GM23338 (cell line): ENCODE measurements at regions not wholly inside any gene's neighbourhood (a gene's known extent, or its start where the extent isn't known, plus 50 kb on each side); places are given as distances from the start of the nearest gene placed in this dataset.

Experiments used
- ATAC-seq: fragments of 200-7000 bp; cut with Tn5 transposase; 3 replicates; pipeline ENCODE4 v1.9.1; 2020
- DNase-seq: peaks from one replicate; pipeline ENCODE4 v3.0.0-alpha.2; 2015; ENCODE audit warnings: low spot score
- H2AFZ ChIP-seq: fragments of 200-600 bp; sonication (generic); 2 replicates; pipeline ENCODE4 v1.8.0; 2016; ENCODE audit warnings: antibody characterized with exemption, mild to moderate bottlenecking, moderate library complexity
- H3F3A ChIP-seq: fragments of 200-600 bp; sonication (generic); replicated peaks from 2 replicates; pipeline ENCODE4 v1.8.0; 2017; ENCODE audit warnings: antibody characterized with exemption, mixed run types, low read depth
- H3K27ac ChIP-seq: fragments of 200-600 bp; sonication (generic); 2 replicates; pipeline ENCODE4 v1.6.1; 2016; ENCODE audit warnings: low read depth
- H3K27me3 ChIP-seq: fragments of 200-600 bp; sonication (generic); 2 replicates; pipeline ENCODE4 v1.8.0; 2016; ENCODE audit warnings: mild to moderate bottlenecking, mixed run types, moderate library complexity; ENCODE audit not compliant: insufficient read depth
- H3K36me3 ChIP-seq: fragments of 200-600 bp; sonication (generic); 2 replicates; pipeline ENCODE4 v1.8.0; 2016; ENCODE audit warnings: mild to moderate bottlenecking; ENCODE audit not compliant: insufficient read depth
- H3K4me1 ChIP-seq: fragments of 200-600 bp; sonication (generic); 2 replicates; pipeline ENCODE4 v1.8.0; 2016; ENCODE audit warnings: mild to moderate bottlenecking, moderate library complexity; ENCODE audit not compliant: insufficient read depth
- H3K4me2 ChIP-seq: fragments of 200-600 bp; sonication (generic); 2 replicates; pipeline ENCODE4 v1.7.1; 2017; ENCODE audit warnings: mixed run types
- H3K4me3 ChIP-seq: fragments of 200-600 bp; sonication (generic); 2 replicates; pipeline ENCODE4 v1.6.1; 2016; ENCODE audit warnings: mixed run types
- H3K79me2 ChIP-seq: fragments of 200-600 bp; sonication (generic); replicated peaks from 2 replicates; pipeline ENCODE4 v1.8.0; 2017; ENCODE audit warnings: mild to moderate bottlenecking; ENCODE audit not compliant: insufficient read depth
- H3K9me2 ChIP-seq: fragments of 200-600 bp; sonication (generic); 2 replicates; pipeline ENCODE4 v1.8.0; 2017; ENCODE audit not compliant: insufficient read depth
- H4K20me1 ChIP-seq: fragments of 200-600 bp; sonication (generic); replicated peaks from 2 replicates; pipeline ENCODE4 v1.8.0; 2017; ENCODE audit warnings: mild to moderate bottlenecking; ENCODE audit not compliant: insufficient read depth
- H3K27ac Mint-ChIP-seq: 2 replicates; pipeline ENCODE4 v1.8.0; 2020; ENCODE audit warnings: inconsistent platforms, mild to moderate bottlenecking, moderate library complexity, mixed read lengths
- H3K27me3 Mint-ChIP-seq: 3 replicates; pipeline ENCODE4 v1.8.0; 2022; ENCODE audit warnings: low read depth, mild to moderate bottlenecking, moderate library complexity, mixed read lengths, inconsistent platforms; ENCODE audit not compliant: insufficient read depth, poor library complexity
- H3K36me3 Mint-ChIP-seq: 3 replicates; pipeline ENCODE4 v1.8.0; 2021; ENCODE audit warnings: low read depth, mild to moderate bottlenecking, inconsistent platforms, moderate library complexity, mixed read lengths
- H3K4me1 Mint-ChIP-seq: 3 replicates; pipeline ENCODE4 v1.8.0; 2020; ENCODE audit warnings: mild to moderate bottlenecking, inconsistent platforms, mixed read lengths
- H3K4me3 Mint-ChIP-seq: 3 replicates; pipeline ENCODE4 v1.8.0; 2021; ENCODE audit warnings: moderate library complexity, mild to moderate bottlenecking, inconsistent platforms, mixed read lengths
- H3K9me3 Mint-ChIP-seq: 3 replicates; pipeline ENCODE4 v1.8.0; 2020; ENCODE audit warnings: moderate library complexity, mild to moderate bottlenecking, inconsistent platforms, mixed read lengths
- CREB1 ChIP-seq: fragments of 250-450 bp; sonication (Bioruptor Pico); IDR thresholded peaks from 2 replicates; pipeline ENCODE4 v1.5.0; 2020; ENCODE audit warnings: low read depth, mild to moderate bottlenecking, moderate library complexity
- EZH2phosphoT487 ChIP-seq: fragments of 200-600 bp; sonication (generic); IDR thresholded peaks from one replicate; pipeline ENCODE4 v1.8.1; 2018; ENCODE audit warnings: antibody characterized with exemption; ENCODE audit not compliant: unreplicated experiment
- POLR2AphosphoS5 ChIP-seq: IDR thresholded peaks from 2 replicates; pipeline ENCODE4 v1.6.1; 2016; ENCODE audit warnings: antibody characterized with exemption, low read depth
- REST ChIP-seq: IDR thresholded peaks from one replicate; pipeline ENCODE4 v1.6.1; 2018; ENCODE audit warnings: antibody characterized with exemption; ENCODE audit not compliant: unreplicated experiment
- ZNF114 ChIP-seq: fragments of 250-450 bp; sonication (Bioruptor Pico); IDR thresholded peaks from 2 replicates; pipeline ENCODE4 v1.5.0; 2020; ENCODE audit warnings: mild to moderate bottlenecking, moderate library complexity
- ZNF462 ChIP-seq: fragments of 250-450 bp; sonication (Bioruptor Pico); IDR thresholded peaks from 2 replicates; pipeline ENCODE4 v1.5.0; 2020; ENCODE audit warnings: mild to moderate bottlenecking, moderate library complexity
- TF ChIP-seq, protein P1 (sequence below): IDR thresholded peaks from 2 replicates; pipeline ENCODE4 v1.6.1; 2016; ENCODE audit warnings: antibody characterized with exemption

DNA sequence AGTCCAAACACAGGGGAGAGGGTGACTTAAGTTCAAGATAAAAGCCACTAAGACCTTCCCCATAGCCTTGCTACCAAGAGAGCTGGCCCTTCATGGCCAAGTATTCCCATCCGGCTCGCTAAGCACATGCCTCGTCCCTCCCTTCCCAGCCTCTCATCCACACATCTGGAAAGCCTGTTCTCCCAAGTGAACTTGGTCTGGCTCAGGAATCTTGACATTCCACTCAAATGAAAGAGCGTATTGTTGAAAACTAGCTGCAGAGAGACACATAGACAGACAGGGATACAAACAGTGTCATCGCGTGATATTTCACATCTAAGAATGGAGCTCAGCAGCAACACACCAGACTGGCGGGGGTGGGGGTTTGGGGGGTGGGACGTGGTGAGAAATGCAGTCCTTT, 182.8 kb upstream of the FOXQ1 start:
- Mint-ChIP-seq H3K4me1 (peaks cover 9% of the 10 kb centered on the region; the same call in 2 of the 3 replicates), H3K4me3 (no peak overlapping the region), H3K27me3 (no peaks in the 10 kb centered on the region), H3K9me3 (no peaks in the 10 kb centered on the region; the same call in 1 of the 3 replicates), H3K27ac (no peak overlapping the region), H3K36me3 (no peaks in the 10 kb centered on the region)
- no peak for DNase-seq
- H3F3A ChIP-seq: no peaks in the 10 kb centered on the region
- no peak overlapping the region for H2AFZ ChIP-seq
- TF ChIP-seq EZH2phosphoT487: no peak
- TF ChIP-seq CREB1 (CRISPR knock-in tag): no peak
- no peak for TF ChIP-seq ZNF462 (CRISPR knock-in tag)
- TF ChIP-seq POLR2AphosphoS5: no peak
- TF ChIP-seq, protein P1, sequence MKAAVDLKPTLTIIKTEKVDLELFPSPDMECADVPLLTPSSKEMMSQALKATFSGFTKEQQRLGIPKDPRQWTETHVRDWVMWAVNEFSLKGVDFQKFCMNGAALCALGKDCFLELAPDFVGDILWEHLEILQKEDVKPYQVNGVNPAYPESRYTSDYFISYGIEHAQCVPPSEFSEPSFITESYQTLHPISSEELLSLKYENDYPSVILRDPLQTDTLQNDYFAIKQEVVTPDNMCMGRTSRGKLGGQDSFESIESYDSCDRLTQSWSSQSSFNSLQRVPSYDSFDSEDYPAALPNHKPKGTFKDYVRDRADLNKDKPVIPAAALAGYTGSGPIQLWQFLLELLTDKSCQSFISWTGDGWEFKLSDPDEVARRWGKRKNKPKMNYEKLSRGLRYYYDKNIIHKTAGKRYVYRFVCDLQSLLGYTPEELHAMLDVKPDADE: no peak
- TF ChIP-seq ZNF114 (CRISPR knock-in tag): no peak
- TF ChIP-seq REST: no peak
- no peak for ATAC-seq
- no peaks in the 10 kb centered on the region for H3K79me2 ChIP-seq
- H3K36me3 ChIP-seq: no peaks in the 10 kb centered on the region
- no peak overlapping the region for H3K4me3 ChIP-seq
- H3K4me2 ChIP-seq: no peak overlapping the region
- no peaks in the 10 kb centered on the region for H3K4me1 ChIP-seq
- peaks cover 3% of the 10 kb centered on the region; the same call in 1 of the 2 replicates for H3K9me2 ChIP-seq
- no peak overlapping the region for H3K27ac ChIP-seq
- H4K20me1 ChIP-seq: no peaks in the 10 kb centered on the region
- no peaks in the 10 kb centered on the region for H3K27me3 ChIP-seq
